ENCODE measurements at regions not wholly inside any gene's neighbourhood (a gene's known extent, or its start where the extent isn't known, plus 50 kb on each side); places are given as distances from the start of the nearest gene placed in this dataset.

- no peak overlapping the region for H2AFZ ChIP-seq (ENCODE audit: low read depth)
- peaks cover 15% of the 10 kb centered on the region for H3K27me3 ChIP-seq (ENCODE audit: insufficient read depth)
- H3K9me3 ChIP-seq, result no peaks in the 10 kb centered on the region
- H3K27ac ChIP-seq (ENCODE audit: low read depth in 2 of 2, low read length in 1 of 2), result no peak overlapping the region
- no peak for DNase-seq
- no peaks in the 10 kb centered on the region for H3K4me1 ChIP-seq (ENCODE audit: control insufficient read depth in 1 of 2, insufficient read depth in 2 of 2, low read depth in 1 of 2, low read length in 1 of 2)
- no peak overlapping the region for H3K4me3 ChIP-seq (ENCODE audit: low read depth in 2 of 2, low read length in 1 of 2)
- no peaks in the 10 kb centered on the region for H4K20me1 ChIP-seq (ENCODE audit: insufficient read depth)
- H3K36me3 ChIP-seq (replicated peaks in 1 of 2; ENCODE audit: control insufficient read depth in 1 of 2, insufficient read depth in 2 of 2, low read length in 1 of 2), result no peaks in the 10 kb centered on the region
- no peaks in the 10 kb centered on the region for H3K9me2 ChIP-seq
- no peak overlapping the region for H3K9ac ChIP-seq
- TF ChIP-seq IRF3 (IDR thresholded peaks at IDR 0.05; ENCODE audit: low read depth, low read length), result no peak
- TF ChIP-seq SIN3A (IDR thresholded peaks at IDR 0.05; ENCODE audit: borderline replicate concordance, low read depth, low read length), result no peak
- no peak for TF ChIP-seq YY1 (IDR thresholded peaks at IDR 0.05; ENCODE audit: low read depth)
- TF ChIP-seq RAD21 (IDR thresholded peaks at IDR 0.05; ENCODE audit: low read length), result no peak
- TF ChIP-seq CHD2 (IDR thresholded peaks at IDR 0.05; ENCODE audit: low read length, partially characterized antibody), result no peak
- TF ChIP-seq RCOR1 (IDR thresholded peaks at IDR 0.05; ENCODE audit: low read length), result no peak
- no peaks in the 10 kb centered on the region for H3K79me2 ChIP-seq (ENCODE audit: insufficient read depth)
- ChIA-PET POLR2A (interaction anchor here (0.6 kb wide), 1 partner anchor 13 kb away, joined by 5 read pairs; no protein-coding TSS in a partner anchor), CTCF (interaction anchor here (1.0 kb wide), 1 partner anchor 19 kb away, joined by 4 read pairs; no protein-coding TSS in a partner anchor)
- no peaks in the 10 kb centered on the region for H3F3A ChIP-seq (replicated peaks; ENCODE audit: insufficient read depth)
- WGBS (ENCODE audit: low lambda C conversion rate), result 13% methylated on average over 9 of the region's 9 CpGs
- no peak overlapping the region for H3K4me2 ChIP-seq
These were observed 68.6 kb upstream of the ONECUT1 start for GRCh38 chr15:52858782-52859176.

- DNase-seq, result no peak
- Histone ChIP-seq H3K36me3 (replicated peaks in 1 of 2; ENCODE audit: control insufficient read depth in 1 of 2, insufficient read depth in 2 of 2, low read length in 1 of 2) (no peaks in the 10 kb centered on the region), H3K27me3 (ENCODE audit: insufficient read depth) (peaks cover 15% of the 10 kb centered on the region), H3K79me2 (ENCODE audit: insufficient read depth) (no peaks in the 10 kb centered on the region), H4K20me1 (ENCODE audit: insufficient read depth) (no peaks in the 10 kb centered on the region), H3K4me2 (peak overlapping the region; percentile 12; the same call in 1 of the 2 replicates), H3K4me3 (ENCODE audit: low read depth in 2 of 2, low read length in 1 of 2) (no peak overlapping the region), H3K4me1 (ENCODE audit: control insufficient read depth in 1 of 2, insufficient read depth in 2 of 2, low read depth in 1 of 2, low read length in 1 of 2) (no peaks in the 10 kb centered on the region), H2AFZ (ENCODE audit: low read depth) (no peak overlapping the region), H3K9me3 (no peaks in the 10 kb centered on the region), H3K9ac (no peak overlapping the region), H3K27ac (ENCODE audit: low read depth in 2 of 2, low read length in 1 of 2) (no peak overlapping the region), H3F3A (replicated peaks; ENCODE audit: insufficient read depth) (no peaks in the 10 kb centered on the region), H3K9me2 (no peaks in the 10 kb centered on the region)
- CTCF ChIA-PET, result no interaction called here
- TF ChIP-seq GATA2 (CRISPR knock-in tag; IDR thresholded peaks at IDR 0.05), result no peak
- TF ChIP-seq TAF1 (IDR thresholded peaks at IDR 0.05; ENCODE audit: borderline replicate concordance, low read depth, low read length), result no peak
- TF ChIP-seq POLR2AphosphoS5 (IDR thresholded peaks at IDR 0.05; ENCODE audit: low read depth, low read length), result no peak
- TF ChIP-seq NFIC (IDR thresholded peaks at IDR 0.05; ENCODE audit: borderline replicate concordance), result no peak
- POLR2A ChIA-PET, result no interaction called here
- 8% methylated on average over 11 of the region's 14 CpGs for WGBS (ENCODE audit: low lambda C conversion rate)
These were observed 68.0 kb upstream of the ONECUT1 start for GRCh38 chr15:52857937-52858781.

GRCh38 chr15:52857471-52857870 is 67.3 kb upstream of the ONECUT1 start:
- no peak overlapping the region for H3K9ac ChIP-seq
- H3K9me3 ChIP-seq, result no peaks in the 10 kb centered on the region
- no peak overlapping the region for H3K4me3 ChIP-seq (ENCODE audit: low read depth in 2 of 2, low read length in 1 of 2)
- peaks cover 11% of the 10 kb centered on the region; the same call in 1 of the 2 replicates for H3K27me3 ChIP-seq (ENCODE audit: insufficient read depth)
- 10% methylated on average over 7 of the region's 7 CpGs for WGBS (ENCODE audit: low lambda C conversion rate)
- no peaks in the 10 kb centered on the region for H3K79me2 ChIP-seq (ENCODE audit: insufficient read depth)
- CTCF ChIA-PET, result no interaction called here
- no peaks in the 10 kb centered on the region for H3K9me2 ChIP-seq
- peak overlapping the region; percentile 12; the same call in 1 of the 2 replicates for H3K4me2 ChIP-seq
- no peak overlapping the region for H3K27ac ChIP-seq (ENCODE audit: low read depth in 2 of 2, low read length in 1 of 2)
- H3F3A ChIP-seq (replicated peaks; ENCODE audit: insufficient read depth), result no peaks in the 10 kb centered on the region
- H2AFZ ChIP-seq (ENCODE audit: low read depth), result no peak overlapping the region
- H3K4me1 ChIP-seq (ENCODE audit: control insufficient read depth in 1 of 2, insufficient read depth in 2 of 2, low read depth in 1 of 2, low read length in 1 of 2), result no peaks in the 10 kb centered on the region
- POLR2A ChIA-PET, result no interaction called here
- DNase-seq, result no peak
- no peaks in the 10 kb centered on the region for H4K20me1 ChIP-seq (ENCODE audit: insufficient read depth)
- H3K36me3 ChIP-seq (replicated peaks in 1 of 2; ENCODE audit: control insufficient read depth in 1 of 2, insufficient read depth in 2 of 2, low read length in 1 of 2), result no peaks in the 10 kb centered on the region
- no peak for TF ChIP-seq MEF2A (IDR thresholded peaks at IDR 0.05; ENCODE audit: borderline replicate concordance, low read depth)
- no peak for TF ChIP-seq RCOR1 (IDR thresholded peaks at IDR 0.05; ENCODE audit: low read length)
- no peak for TF ChIP-seq NRF1 (IDR thresholded peaks at IDR 0.05; ENCODE audit: low read depth, low read length)
- no peak for TF ChIP-seq FOSL2 (IDR thresholded peaks at IDR 0.05; ENCODE audit: borderline replicate concordance, low read depth)
- no peak for TF ChIP-seq YY1 (IDR thresholded peaks at IDR 0.05; ENCODE audit: low read depth)
- no peak for TF ChIP-seq CHD2 (IDR thresholded peaks at IDR 0.05; ENCODE audit: low read length, partially characterized antibody)
- no peak for TF ChIP-seq EZH2phosphoT487 (IDR thresholded peaks at IDR 0.05; ENCODE audit: borderline replicate concordance, low read depth)
- no peak for TF ChIP-seq CTCF (IDR thresholded peaks at IDR 0.05)
- TF ChIP-seq TEAD4 (IDR thresholded peaks at IDR 0.05; ENCODE audit: borderline replicate concordance, insufficient read depth), result no peak
- TF ChIP-seq SIN3A (IDR thresholded peaks at IDR 0.05; ENCODE audit: borderline replicate concordance, low read depth, low read length), result no peak
- TF ChIP-seq FOXJ3 (CRISPR knock-in tag; IDR thresholded peaks at IDR 0.05), result no peak
- TF ChIP-seq SMC3 (IDR thresholded peaks at IDR 0.05; ENCODE audit: low read depth, low read length), result no peak
- no peak for TF ChIP-seq TAF1 (IDR thresholded peaks at IDR 0.05; ENCODE audit: borderline replicate concordance, low read depth, low read length)

All from SK-N-SH (cell line).